DND-41 (cell line): ENCODE measurements at regions not wholly inside any gene's neighbourhood (a gene's known extent, or its start where the extent isn't known, plus 50 kb on each side); places are given as distances from the start of the nearest gene placed in this dataset.

ENCODE experiments used
- ATAC-seq: fragments of 200-7000 bp; cut with Tn5 transposase; 3 replicates; pipeline ENCODE4 v1.9.1; 2021; ENCODE audit warnings: low read depth; ENCODE audit not compliant: insufficient read depth
- DNase-seq: peaks from one replicate; pipeline ENCODE4 v3.0.0-alpha.2; 2020
- H2AFZ ChIP-seq: 2 replicates; pipeline ENCODE4 v1.6.0; 2012; ENCODE audit warnings: low read depth, low read length
- H3K27ac ChIP-seq: 2 replicates; pipeline ENCODE4 v1.5.1; 2012; ENCODE audit warnings: low read length, inconsistent platforms
- H3K27me3 ChIP-seq: fragments of 200-600 bp; sonication (generic); 2 replicates; pipeline ENCODE4 v1.6.0; 2012; ENCODE audit warnings: low read length, mild to moderate bottlenecking, inconsistent platforms; ENCODE audit not compliant: insufficient read depth, poor library complexity
- H3K36me3 ChIP-seq: 2 replicates; pipeline ENCODE4 v1.5.1; 2012; ENCODE audit warnings: low read length, inconsistent platforms; ENCODE audit not compliant: insufficient read depth
- H3K4me1 ChIP-seq: 2 replicates; pipeline ENCODE4 v1.5.1; 2012; ENCODE audit warnings: mild to moderate bottlenecking, low read length; ENCODE audit not compliant: insufficient read depth
- H3K4me2 ChIP-seq: 2 replicates; pipeline ENCODE4 v1.6.0; 2012; ENCODE audit warnings: mild to moderate bottlenecking, moderate library complexity, low read length, inconsistent platforms; ENCODE audit not compliant: insufficient read depth
- H3K4me3 ChIP-seq, 2 experiments: fragments of 200-600 bp in 1 of 2; shearing (Covaris generic) in 1 of 2; 2 replicates each; pipeline ENCODE4 v1.5.1; 2012 to 2016; ENCODE audit warnings: inconsistent platforms in 2 of 2, low read length in 2 of 2, mild to moderate bottlenecking in 2 of 2, low read depth in 1 of 2, moderate library complexity in 1 of 2
- H3K79me2 ChIP-seq: 2 replicates; pipeline ENCODE4 v1.6.0; 2012; ENCODE audit warnings: low read length, inconsistent platforms; ENCODE audit not compliant: insufficient read depth
- H3K9ac ChIP-seq: 2 replicates; pipeline ENCODE4 v1.6.0; 2012; ENCODE audit warnings: low read depth, mild to moderate bottlenecking, inconsistent platforms, low read length, moderate library complexity
- H3K9me3 ChIP-seq: 2 replicates; pipeline ENCODE4 v1.5.1; 2012; ENCODE audit warnings: low read length, moderate library complexity, mild to moderate bottlenecking, inconsistent platforms; ENCODE audit not compliant: insufficient read depth, severe bottlenecking
- H4K20me1 ChIP-seq: 2 replicates; pipeline ENCODE4 v1.6.0; 2012; ENCODE audit warnings: low read length; ENCODE audit not compliant: insufficient read depth
- CTCF ChIP-seq: IDR thresholded peaks from 2 replicates; pipeline ENCODE4 v1.5.1; 2012; ENCODE audit warnings: borderline replicate concordance, low read length, moderate library complexity, mild to moderate bottlenecking; ENCODE audit not compliant: poor library complexity, severe bottlenecking; ENCODE audit errors: extremely low read depth
- EZH2 ChIP-seq: IDR thresholded peaks from 3 replicates; pipeline ENCODE4 v1.6.1; 2012; ENCODE audit warnings: borderline replicate concordance, low read depth, mild to moderate bottlenecking, moderate library complexity, low read length, inconsistent platforms; ENCODE audit not compliant: severe bottlenecking

DNA sequence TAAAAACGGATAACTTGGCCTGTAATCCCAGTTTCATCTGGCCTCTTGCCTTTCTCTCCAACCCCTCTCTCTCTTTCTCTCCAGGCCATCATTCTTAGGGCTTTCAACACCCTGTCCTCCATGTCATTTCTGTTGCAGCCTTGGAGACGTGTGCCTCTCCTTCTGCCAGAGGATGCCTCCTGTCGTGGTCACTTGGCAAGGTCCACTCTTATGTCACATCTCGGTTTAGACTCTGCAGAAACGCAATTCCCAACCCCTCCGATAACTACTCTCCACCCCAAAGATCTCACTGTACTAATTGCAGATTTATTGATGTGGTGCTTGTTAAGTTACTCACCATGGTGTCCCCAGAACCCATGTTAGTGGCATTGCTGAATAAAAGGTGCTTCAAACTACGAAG lies 787.3 kb upstream of the RBFOX1 start:
- H3K4me2 ChIP-seq = no peak overlapping the region
- no peak overlapping the region for H3K27ac ChIP-seq
- H3K9me3 ChIP-seq = no peaks in the 10 kb centered on the region
- ATAC-seq (no peak), DNase-seq (no peak)
- no peaks in the 10 kb centered on the region for H3K27me3 ChIP-seq
- no peaks in the 10 kb centered on the region for H4K20me1 ChIP-seq
- H3K4me3 ChIP-seq = no peak overlapping the region
- H3K79me2 ChIP-seq = no peaks in the 10 kb centered on the region
- no peak overlapping the region for H3K9ac ChIP-seq
- H3K36me3 ChIP-seq = no peaks in the 10 kb centered on the region
- TF ChIP-seq EZH2 = no peak
- TF ChIP-seq CTCF = no peak
- H3K4me1 ChIP-seq = no peaks in the 10 kb centered on the region
- no peak overlapping the region for H2AFZ ChIP-seq

DNA sequence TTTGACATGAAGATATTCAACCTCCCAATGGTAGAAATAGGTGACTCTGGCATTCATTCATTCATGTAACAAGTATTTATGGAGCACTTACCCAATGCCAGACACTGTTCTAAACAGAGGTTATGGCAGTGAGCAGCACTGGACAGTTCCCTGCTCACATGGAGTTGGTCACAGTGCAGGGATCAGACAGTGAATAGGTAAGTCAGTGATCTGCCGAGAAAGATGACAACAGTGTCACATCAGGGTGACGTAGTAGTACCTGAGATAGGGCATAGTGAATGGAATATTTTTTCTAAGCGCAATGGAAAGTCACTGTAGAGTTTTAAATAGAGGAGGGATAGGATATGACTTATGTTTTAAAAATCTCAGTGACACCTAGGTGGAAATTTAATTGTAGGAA lies 791.4 kb upstream of the RBFOX1 start:
- Histone ChIP-seq H3K9ac (no peak overlapping the region), H3K79me2 (no peaks in the 10 kb centered on the region), H3K9me3 (no peaks in the 10 kb centered on the region), H2AFZ (no peak overlapping the region), H3K4me3 (no peak overlapping the region), H3K4me1 (no peaks in the 10 kb centered on the region), H3K27ac (no peak overlapping the region), H3K36me3 (no peaks in the 10 kb centered on the region), H3K4me2 (no peak overlapping the region), H3K27me3 (no peaks in the 10 kb centered on the region), H4K20me1 (no peaks in the 10 kb centered on the region)
- DNase-seq (no peak), ATAC-seq (no peak)
- TF ChIP-seq CTCF (no peak), EZH2 (no peak)

DNA sequence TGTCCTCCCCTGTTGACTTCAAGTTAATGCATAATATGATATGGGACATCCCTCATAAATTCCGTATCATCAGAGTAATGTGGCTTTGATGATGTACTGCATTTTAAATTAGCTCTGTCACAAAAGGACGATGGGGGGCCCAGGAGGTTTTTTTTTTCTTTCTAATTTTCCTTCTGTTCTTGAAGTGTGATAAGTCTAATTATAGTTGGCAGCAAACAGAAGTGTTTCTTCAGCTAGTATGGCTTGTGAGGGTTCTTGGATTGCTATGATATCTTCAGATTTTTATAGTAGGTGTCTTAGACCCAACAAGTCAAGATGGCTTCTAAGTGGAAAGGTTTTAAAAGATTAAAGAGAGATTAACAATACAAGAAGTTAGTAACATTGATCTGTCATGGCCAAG lies 796.2 kb upstream of the RBFOX1 start:
- H3K4me3 ChIP-seq = no peak overlapping the region
- no peaks in the 10 kb centered on the region for H3K27me3 ChIP-seq
- no peak for TF ChIP-seq EZH2
- DNase-seq = no peak
- H3K79me2 ChIP-seq = no peaks in the 10 kb centered on the region
- no peak overlapping the region for H3K27ac ChIP-seq
- ATAC-seq = no peak
- no peaks in the 10 kb centered on the region for H4K20me1 ChIP-seq
- H2AFZ ChIP-seq = no peak overlapping the region
- H3K9ac ChIP-seq = no peak overlapping the region
- H3K9me3 ChIP-seq = no peaks in the 10 kb centered on the region
- no peaks in the 10 kb centered on the region for H3K4me1 ChIP-seq
- no peak overlapping the region for H3K4me2 ChIP-seq
- no peaks in the 10 kb centered on the region for H3K36me3 ChIP-seq

DNA sequence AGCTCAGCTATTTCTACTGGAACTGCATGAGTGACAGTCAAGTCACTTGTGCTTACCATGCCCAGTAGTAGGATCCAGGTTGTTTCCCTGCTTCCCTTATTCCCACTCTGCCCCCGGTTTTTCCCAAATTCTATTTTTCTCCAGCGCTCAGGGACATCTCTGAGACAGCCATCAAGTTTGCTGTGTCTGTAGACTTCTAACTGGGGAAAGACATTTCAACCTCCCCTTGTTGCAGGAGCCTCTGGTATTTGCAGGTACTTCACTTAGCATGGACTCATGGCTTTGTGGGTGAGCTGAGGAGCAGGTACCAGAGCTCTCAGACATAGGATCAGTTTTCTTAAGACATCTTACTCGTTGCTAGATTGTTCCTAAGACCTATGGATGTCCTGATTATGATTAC lies 801.6 kb upstream of the RBFOX1 start:
- no peak overlapping the region for H3K4me3 ChIP-seq
- no peak overlapping the region for H3K27ac ChIP-seq
- H2AFZ ChIP-seq = no peak overlapping the region
- DNase-seq = no peak
- no peaks in the 10 kb centered on the region for H3K4me1 ChIP-seq
- H3K9me3 ChIP-seq = no peaks in the 10 kb centered on the region
- no peak for TF ChIP-seq CTCF
- TF ChIP-seq EZH2 = no peak
- H3K36me3 ChIP-seq = no peaks in the 10 kb centered on the region
- no peaks in the 10 kb centered on the region for H4K20me1 ChIP-seq
- no peaks in the 10 kb centered on the region for H3K27me3 ChIP-seq
- no peak for ATAC-seq
- no peaks in the 10 kb centered on the region for H3K79me2 ChIP-seq
- no peak overlapping the region for H3K9ac ChIP-seq
- H3K4me2 ChIP-seq = no peak overlapping the region
